Spleen (tissue), 11 donors: ENCODE measurements at regions not wholly inside any gene's neighbourhood (a gene's known extent, or its start where the extent isn't known, plus 50 kb on each side); places are given as distances from the start of the nearest gene placed in this dataset.

Experiments
- DNase-seq: peaks from one replicate; pipeline ENCODE4 v3.0.0-alpha.2; 2020
- H3K27ac ChIP-seq, 8 donors: fragments of 200-600 bp; sonication (generic) in 7 of 8; 1 replicate in 4 of 8; 2 replicates in 4 of 8; pipeline versions ENCODE4 v1.5.0 to v1.8.0; 2016 to 2021; ENCODE audit warnings: inconsistent platforms in 4 of 8, mild to moderate bottlenecking in 4 of 8, moderate library complexity in 1 of 8
- H3K27me3 ChIP-seq, 7 donors: fragments of 200-600 bp; sonication (generic) in 6 of 7; replicated peaks in 1 of 7; 1 replicate in 4 of 7; 2 replicates in 3 of 7; pipeline versions ENCODE4 v1.5.0 to v1.8.0; 2016 to 2021; ENCODE audit warnings: inconsistent platforms in 3 of 7, mild to moderate bottlenecking in 1 of 7
- H3K36me3 ChIP-seq, 6 donors: fragments of 200-600 bp; sonication (generic) in 5 of 6; 1 replicate in 4 of 6; 2 replicates in 2 of 6; pipeline versions ENCODE4 v1.5.0 to v1.8.0; 2016 to 2021; ENCODE audit warnings: inconsistent platforms in 2 of 6
- H3K4me1 ChIP-seq, 6 donors: fragments of 200-600 bp; sonication (generic) in 5 of 6; 1 replicate in 3 of 6; 2 replicates in 3 of 6; pipeline versions ENCODE4 v1.5.0 to v1.8.0; 2016 to 2021; ENCODE audit warnings: inconsistent platforms in 3 of 6
- H3K4me3 ChIP-seq, 8 donors: fragments of 200-600 bp; sonication (generic) in 7 of 8; 1 replicate in 4 of 8; 2 replicates in 4 of 8; pipeline versions ENCODE4 v1.5.0 to v1.8.0; 2016 to 2021; ENCODE audit warnings: inconsistent platforms in 4 of 8, mild to moderate bottlenecking in 4 of 8, moderate library complexity in 2 of 8
- H3K9me3 ChIP-seq, 8 donors: fragments of 200-600 bp; sonication (generic) in 7 of 8; 1 replicate in 4 of 8; 2 replicates in 4 of 8; pipeline versions ENCODE4 v1.5.0 to v1.8.0; 2016 to 2021; ENCODE audit warnings: inconsistent platforms in 4 of 8
- POLR2A ChIP-seq, 3 donors: fragments of 450-650 bp; IDR thresholded peaks; one replicate each; pipeline ENCODE4 v1.5.1; 2017; ENCODE audit warnings: antibody characterized with exemption in 3 of 3, mild to moderate bottlenecking in 1 of 3
- POLR2AphosphoS5 ChIP-seq, 3 donors: sonication (generic); formaldehyde crosslinking; IDR thresholded peaks; one replicate each; pipeline ENCODE4 v1.5.1; 2017; ENCODE audit warnings: antibody characterized with exemption in 3 of 3
- WGBS, 5 donors: extraction: QIAGEN DNeasy Blood & Tissue Kit in 3 of 5; methylation state at CpG; one replicate each; pipeline versions ENCODE4 v1.1.5 to v1.1.7; 2013 to 2018; 5-methylcytosine and 5-hydroxymethylcytosine counted together
- intact Hi-C: fragments of 100-400 bp; cut with DNase I; formaldehyde crosslinking; loops from one replicate; pipeline ENCODE4 v1.15.0; 2023; ENCODE audit warnings: low total_unique reads
- TF ChIP-seq, protein P1 (sequence below), 11 experiments: fragments of 200-600 bp in 7 of 11; fragments of 450-650 bp in 4 of 11; sonication (generic) in 4 of 11; IDR thresholded peaks in 8 of 11; conservative IDR thresholded peaks in 3 of 11; 1 replicate in 7 of 11; 2 replicates in 4 of 11; pipeline versions ENCODE4 v1.4.0 to v1.8.0; 2016 to 2021; ENCODE audit warnings: antibody characterized with exemption in 11 of 11, inconsistent platforms in 4 of 11, mild to moderate bottlenecking in 1 of 11
- donor health status: healthy with polysubstance abuse.
- donor health status: DM: no; HTN: no; CAD: no; lungs with moderate emphysema.
- donor health status: DM: no; HTN: no; CAD: no.
- donor health status: Bipolar disorder and iron deficiency.
- donor health status: healthy.
- donor health status: DM: no; HTN: no; CAD: no.
- donor health status: DM: yes; HTN: yes; CAD: no.

DNA sequence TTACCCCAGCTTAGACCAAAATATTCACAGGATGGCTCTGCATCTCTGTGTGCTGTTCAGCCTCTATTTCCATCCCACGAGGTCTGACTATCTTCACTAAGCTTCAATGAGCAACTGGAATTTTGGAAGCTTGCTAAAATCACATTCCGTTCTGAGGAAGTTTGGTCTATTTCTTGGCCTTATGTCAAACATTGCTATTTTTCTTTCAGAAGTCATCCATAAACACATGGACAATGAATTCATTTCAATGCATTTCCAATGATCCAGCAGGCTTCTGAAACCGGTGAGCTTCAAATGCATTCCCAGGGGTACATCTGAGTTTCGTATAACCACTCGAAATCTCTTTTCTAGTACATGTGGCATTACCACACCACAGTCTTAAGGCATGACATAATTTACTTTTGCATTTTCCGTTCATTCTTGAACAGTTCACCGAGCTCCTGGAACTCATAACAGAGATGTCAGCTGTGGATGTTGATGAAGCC, 294.1 kb upstream of the KAZN start:
- peaks cover 0 to 29% (median 0%) of the 10 kb centered on the region in 7 donors for H3K27me3 ChIP-seq
- H3K27ac ChIP-seq, result no peak overlapping the region
- 71 to 85% (median 79%) methylated on average over 7 of the region's 7 CpGs for WGBS, 5 donors
- TF ChIP-seq POLR2A (IDR thresholded peaks at IDR 0.05), result no peak
- TF ChIP-seq POLR2AphosphoS5 (IDR thresholded peaks at IDR 0.05), result no peak
- TF ChIP-seq, protein P1, sequence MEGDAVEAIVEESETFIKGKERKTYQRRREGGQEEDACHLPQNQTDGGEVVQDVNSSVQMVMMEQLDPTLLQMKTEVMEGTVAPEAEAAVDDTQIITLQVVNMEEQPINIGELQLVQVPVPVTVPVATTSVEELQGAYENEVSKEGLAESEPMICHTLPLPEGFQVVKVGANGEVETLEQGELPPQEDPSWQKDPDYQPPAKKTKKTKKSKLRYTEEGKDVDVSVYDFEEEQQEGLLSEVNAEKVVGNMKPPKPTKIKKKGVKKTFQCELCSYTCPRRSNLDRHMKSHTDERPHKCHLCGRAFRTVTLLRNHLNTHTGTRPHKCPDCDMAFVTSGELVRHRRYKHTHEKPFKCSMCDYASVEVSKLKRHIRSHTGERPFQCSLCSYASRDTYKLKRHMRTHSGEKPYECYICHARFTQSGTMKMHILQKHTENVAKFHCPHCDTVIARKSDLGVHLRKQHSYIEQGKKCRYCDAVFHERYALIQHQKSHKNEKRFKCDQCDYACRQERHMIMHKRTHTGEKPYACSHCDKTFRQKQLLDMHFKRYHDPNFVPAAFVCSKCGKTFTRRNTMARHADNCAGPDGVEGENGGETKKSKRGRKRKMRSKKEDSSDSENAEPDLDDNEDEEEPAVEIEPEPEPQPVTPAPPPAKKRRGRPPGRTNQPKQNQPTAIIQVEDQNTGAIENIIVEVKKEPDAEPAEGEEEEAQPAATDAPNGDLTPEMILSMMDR (IDR thresholded peaks at IDR 0.05 in 8 of 11, conservative IDR thresholded peaks at IDR 0.05 in 3 of 11), result no peak
- DNase-seq, result no peak
- no peaks in the 10 kb centered on the region for H3K36me3 ChIP-seq
- no peak overlapping the region for H3K4me3 ChIP-seq
- H3K4me1 ChIP-seq, result no peaks in the 10 kb centered on the region
- no peaks in the 10 kb centered on the region for H3K9me3 ChIP-seq
- intact Hi-C loops, result no loop called here

DNA sequence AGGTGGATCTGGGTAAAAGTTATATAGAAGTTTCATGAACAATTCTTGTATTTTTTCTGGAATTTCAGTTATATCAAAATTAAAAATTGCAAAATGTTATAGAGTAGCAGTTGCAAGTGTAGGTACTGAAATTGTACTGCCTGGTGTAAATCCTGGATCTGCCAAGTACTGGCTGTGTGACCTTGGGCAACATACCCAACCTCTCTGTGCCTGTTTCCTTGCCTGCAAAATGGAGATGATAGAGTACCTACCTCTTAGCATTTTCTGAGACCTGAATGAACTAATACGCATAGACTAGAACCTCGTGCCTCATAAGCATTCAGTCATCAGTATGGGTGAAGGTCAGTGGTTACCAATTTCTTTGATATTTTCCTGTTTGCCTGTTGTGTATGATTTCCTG, 290.0 kb upstream of the KAZN start:
- 56 to 82% (median 66%) methylated on average over 2 of the region's 2 CpGs for WGBS, 5 donors
- Histone ChIP-seq H3K36me3 (no peaks in the 10 kb centered on the region), H3K4me1 (no peaks in the 10 kb centered on the region), H3K27ac (no peak overlapping the region), H3K9me3 (peaks cover 0 to 13% (median 3%) of the 10 kb centered on the region in 8 donors), H3K27me3 (peaks cover 0 to 9% (median 0%) of the 10 kb centered on the region in 7 donors), H3K4me3 (no peak overlapping the region)
- TF ChIP-seq, protein P1 (IDR thresholded peaks at IDR 0.05 in 8 of 11, conservative IDR thresholded peaks at IDR 0.05 in 3 of 11), result no peak
- TF ChIP-seq POLR2A (IDR thresholded peaks at IDR 0.05) (no peak), POLR2AphosphoS5 (IDR thresholded peaks at IDR 0.05) (no peak)
- DNase-seq, result no peak
- intact Hi-C loops, result no loop called here

DNA sequence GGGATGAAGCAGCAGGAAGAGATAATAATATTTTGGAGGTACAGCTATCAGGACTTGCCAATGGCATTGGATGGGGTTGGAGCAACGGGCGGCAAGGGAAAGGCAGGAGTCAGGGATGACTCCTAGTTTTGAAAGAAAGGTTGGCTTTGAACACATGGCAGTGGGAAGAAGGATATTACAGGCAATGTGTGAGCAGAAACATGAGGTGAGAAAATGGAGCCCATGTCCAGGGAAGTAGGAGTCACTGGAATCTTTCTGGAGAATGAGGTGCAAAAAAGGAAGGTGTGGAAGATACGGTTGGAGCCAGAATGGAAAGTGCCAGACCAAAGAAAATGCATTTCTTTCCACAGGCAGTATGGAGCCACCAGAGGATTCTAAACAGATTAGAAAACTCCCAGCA, 288.5 kb upstream of the KAZN start:
- no peak overlapping the region for H3K27ac ChIP-seq
- intact Hi-C loops, result no loop called here
- H3K4me3 ChIP-seq, result no peak overlapping the region
- no peaks in the 10 kb centered on the region for H3K4me1 ChIP-seq
- TF ChIP-seq, protein P1 (IDR thresholded peaks at IDR 0.05 in 8 of 11, conservative IDR thresholded peaks at IDR 0.05 in 3 of 11), result no peak
- TF ChIP-seq POLR2A (IDR thresholded peaks at IDR 0.05) (no peak), POLR2AphosphoS5 (IDR thresholded peaks at IDR 0.05) (no peak)
- peaks cover 0 to 13% (median 3%) of the 10 kb centered on the region in 8 donors for H3K9me3 ChIP-seq
- H3K27me3 ChIP-seq, result peaks cover 0 to 9% (median 0%) of the 10 kb centered on the region in 7 donors
- no peaks in the 10 kb centered on the region for H3K36me3 ChIP-seq
- 85 to 97% (median 91%) methylated on average over 3 of the region's 3 CpGs for WGBS, 5 donors
- no peak for DNase-seq

DNA sequence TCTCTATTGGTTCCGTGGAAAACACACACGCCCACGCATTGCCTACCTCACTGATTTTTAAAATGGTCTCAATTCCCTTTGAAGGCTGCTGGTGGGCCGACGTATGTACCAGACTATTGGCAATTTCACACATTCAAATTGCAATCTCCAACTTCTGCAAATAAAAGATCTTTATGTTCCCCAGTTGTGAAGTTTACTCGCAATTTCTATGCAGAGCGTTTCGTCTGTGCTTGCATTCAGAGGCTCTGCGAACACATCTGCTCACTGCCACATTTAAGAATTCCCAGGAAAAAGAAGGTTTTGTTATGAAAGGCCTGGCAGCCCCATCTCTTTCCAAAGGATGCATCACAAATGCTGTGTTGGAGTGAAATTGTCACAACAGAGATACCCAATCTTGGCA, 288.0 kb upstream of the KAZN start:
- DNase-seq, result no peak
- Histone ChIP-seq H3K27me3 (peaks cover 0 to 9% (median 0%) of the 10 kb centered on the region in 7 donors), H3K36me3 (no peaks in the 10 kb centered on the region), H3K4me3 (no peak overlapping the region), H3K4me1 (no peaks in the 10 kb centered on the region), H3K9me3 (peaks cover 0 to 13% (median 3%) of the 10 kb centered on the region in 8 donors), H3K27ac (no peak overlapping the region)
- WGBS, 5 donors, result 89 to 97% (median 92%) methylated on average over 9 of the region's 9 CpGs
- TF ChIP-seq, protein P1 (IDR thresholded peaks at IDR 0.05 in 8 of 11, conservative IDR thresholded peaks at IDR 0.05 in 3 of 11), result no peak
- TF ChIP-seq POLR2A (IDR thresholded peaks at IDR 0.05) (no peak), POLR2AphosphoS5 (IDR thresholded peaks at IDR 0.05) (no peak)
- intact Hi-C loops, result no loop called here
